H1 (cell line): ENCODE measurements at regions not wholly inside any gene's neighbourhood (a gene's known extent, or its start where the extent isn't known, plus 50 kb on each side); places are given as distances from the start of the nearest gene placed in this dataset.

Source experiments
- CBX8 ChIP-seq: fragments of 300-800, 300-1000 bp; sonication (generic); IDR thresholded peaks from 2 replicates; pipeline ENCODE4 v1.7.1; 2016; ENCODE audit warnings: low read depth, low read length, borderline replicate concordance
- CEBPB ChIP-seq: IDR thresholded peaks from 2 replicates; pipeline ENCODE4 v1.6.1; 2012; ENCODE audit warnings: low read depth, low read length
- EP300 ChIP-seq, 2 experiments: IDR thresholded peaks; 1 replicate in 1 of 2; 2 replicates in 1 of 2; pipeline ENCODE4 v1.6.1; 2011 to 2012; ENCODE audit warnings: low read depth in 2 of 2, low read length in 2 of 2, mild to moderate bottlenecking in 2 of 2, borderline replicate concordance in 1 of 2, inconsistent platforms in 1 of 2, moderate library complexity in 1 of 2
- JUND ChIP-seq: IDR thresholded peaks from 2 replicates; pipeline ENCODE4 v1.6.1; 2011; ENCODE audit warnings: mild to moderate bottlenecking, improper control_type of control experiment, low read length
- KDM1A ChIP-seq: fragments of 200-600, 300-600 bp; sonication (generic); IDR thresholded peaks from 2 replicates; pipeline ENCODE4 v1.7.1; 2016; ENCODE audit warnings: mild to moderate bottlenecking, low read length, borderline replicate concordance
- POU5F1 ChIP-seq: IDR thresholded peaks from 2 replicates; pipeline ENCODE4 v1.6.1; 2011; ENCODE audit warnings: low read depth, mild to moderate bottlenecking, low read length, moderate library complexity
- SP1 ChIP-seq: IDR thresholded peaks from 2 replicates; pipeline ENCODE4 v1.6.1; 2011; ENCODE audit warnings: low read depth, low read length
- SUZ12 ChIP-seq: fragments of 200-600 bp; sonication (generic); IDR thresholded peaks from 2 replicates; pipeline ENCODE4 v1.6.1; 2012; ENCODE audit warnings: mild to moderate bottlenecking, inconsistent platforms, low read length, moderate library complexity, mixed read lengths
- TAF1 ChIP-seq: IDR thresholded peaks from 2 replicates; pipeline ENCODE4 v1.6.1; 2011; ENCODE audit warnings: mild to moderate bottlenecking, low read depth, low read length
- TEAD4 ChIP-seq: IDR thresholded peaks from 2 replicates; pipeline ENCODE4 v1.6.1; 2012; ENCODE audit warnings: low read depth, low read length, inconsistent platforms, mixed read lengths

- TF ChIP-seq TEAD4 (peak; percentile 74), TAF1 (no peak), EP300 (IDR thresholded peaks at IDR 0.05; ENCODE audit: borderline replicate concordance in 1 of 2, low read depth in 2 of 2, low read length in 2 of 2) (peak in 1 of 2 experiments; percentile 46; a peak in 1 of 3 replicates), CBX8 (no peak), POU5F1 (peak; percentile 53; the same call in 1 of the 2 replicates), JUND (no peak), KDM1A (no peak), SUZ12 (no peak), CEBPB (peak; percentile 84), SP1 (0 out of 2 replicates have a peak, but pooled peaks have one; percentile 43)
Measured at GRCh38 chr3:61331929-61332552, 80.8 kb upstream of the FHIT start (continued).
